ENCODE measurements at regions not wholly inside any gene's neighbourhood (a gene's known extent, or its start where the extent isn't known, plus 50 kb on each side); places are given as distances from the start of the nearest gene placed in this dataset.

- Histone ChIP-seq H3K27ac (no peak overlapping the region), H3K4me3 (no peak overlapping the region), H3K36me3 (no peaks in the 10 kb centered on the region), H3K4me1 (ENCODE audit: low read depth) (no peaks in the 10 kb centered on the region), H3K9me3 (ENCODE audit: low read depth) (no peaks in the 10 kb centered on the region), H3K27me3 (no peaks in the 10 kb centered on the region)
- DNase-seq (ENCODE audit: low read depth in 1 of 2, low spot score in 1 of 2): peak; percentile 37 to 64
- TF ChIP-seq CTCF (IDR thresholded peaks at IDR 0.05; ENCODE audit: low read depth, low read length): no peak
These were observed 2304.9 kb downstream of the PCDH9 start for GRCh38 chr13:64925284-64925683.

- H3K36me3 ChIP-seq: no peaks in the 10 kb centered on the region
- no peak overlapping the region for H3K4me3 ChIP-seq
- no peak overlapping the region for H3K27ac ChIP-seq
- no peaks in the 10 kb centered on the region for H3K4me1 ChIP-seq (ENCODE audit: low read depth)
- H3K9me3 ChIP-seq (ENCODE audit: low read depth): no peaks in the 10 kb centered on the region
- DNase-seq (ENCODE audit: low read depth in 1 of 2, low spot score in 1 of 2): no peak
- H3K27me3 ChIP-seq: no peaks in the 10 kb centered on the region
- no peak for TF ChIP-seq CTCF (IDR thresholded peaks at IDR 0.05; ENCODE audit: low read depth, low read length)
These were observed 2305.7 kb downstream of the PCDH9 start for GRCh38 chr13:64924401-64924800.

GRCh38 chr13:64917566-64917965 is 2312.6 kb downstream of the PCDH9 start:
- no peak for TF ChIP-seq CTCF (IDR thresholded peaks at IDR 0.05; ENCODE audit: low read depth, low read length)
- Histone ChIP-seq H3K4me3 (no peak overlapping the region), H3K27me3 (no peaks in the 10 kb centered on the region), H3K27ac (no peak overlapping the region), H3K36me3 (no peaks in the 10 kb centered on the region), H3K9me3 (ENCODE audit: low read depth) (no peaks in the 10 kb centered on the region), H3K4me1 (ENCODE audit: low read depth) (no peaks in the 10 kb centered on the region)
- no peak for DNase-seq (ENCODE audit: low read depth in 1 of 2, low spot score in 1 of 2)

- Histone ChIP-seq H3K9me3 (ENCODE audit: low read depth) (no peaks in the 10 kb centered on the region), H3K27ac (no peak overlapping the region), H3K4me1 (ENCODE audit: low read depth) (no peaks in the 10 kb centered on the region), H3K27me3 (no peaks in the 10 kb centered on the region), H3K4me3 (no peak overlapping the region), H3K36me3 (no peaks in the 10 kb centered on the region)
- peak in 1 of 2 donors; percentile 72 for DNase-seq (ENCODE audit: low read depth in 1 of 2, low spot score in 1 of 2)
- no peak for TF ChIP-seq CTCF (IDR thresholded peaks at IDR 0.05; ENCODE audit: low read depth, low read length)
These were observed 2318.0 kb downstream of the PCDH9 start for GRCh38 chr13:64912141-64912540.

- Histone ChIP-seq H3K27ac (no peak overlapping the region), H3K27me3 (no peaks in the 10 kb centered on the region), H3K9me3 (ENCODE audit: low read depth) (no peaks in the 10 kb centered on the region), H3K4me3 (no peak overlapping the region), H3K4me1 (ENCODE audit: low read depth) (no peaks in the 10 kb centered on the region), H3K36me3 (no peaks in the 10 kb centered on the region)
- DNase-seq (ENCODE audit: low read depth in 1 of 2, low spot score in 1 of 2): no peak
- no peak for TF ChIP-seq CTCF (IDR thresholded peaks at IDR 0.05; ENCODE audit: low read depth, low read length)
These were observed 2320.0 kb downstream of the PCDH9 start for GRCh38 chr13:64910096-64910495.

GRCh38 chr13:64909184-64909583 is 2321.0 kb downstream of the PCDH9 start:
- no peak for TF ChIP-seq CTCF (IDR thresholded peaks at IDR 0.05; ENCODE audit: low read depth, low read length)
- Histone ChIP-seq H3K9me3 (ENCODE audit: low read depth) (no peaks in the 10 kb centered on the region), H3K27ac (no peak overlapping the region), H3K4me3 (no peak overlapping the region), H3K4me1 (ENCODE audit: low read depth) (no peaks in the 10 kb centered on the region), H3K36me3 (no peaks in the 10 kb centered on the region), H3K27me3 (no peaks in the 10 kb centered on the region)
- DNase-seq (ENCODE audit: low read depth in 1 of 2, low spot score in 1 of 2): no peak
